ENCODE measurements at regions not wholly inside any gene's neighbourhood (a gene's known extent, or its start where the extent isn't known, plus 50 kb on each side); places are given as distances from the start of the nearest gene placed in this dataset.

DNA sequence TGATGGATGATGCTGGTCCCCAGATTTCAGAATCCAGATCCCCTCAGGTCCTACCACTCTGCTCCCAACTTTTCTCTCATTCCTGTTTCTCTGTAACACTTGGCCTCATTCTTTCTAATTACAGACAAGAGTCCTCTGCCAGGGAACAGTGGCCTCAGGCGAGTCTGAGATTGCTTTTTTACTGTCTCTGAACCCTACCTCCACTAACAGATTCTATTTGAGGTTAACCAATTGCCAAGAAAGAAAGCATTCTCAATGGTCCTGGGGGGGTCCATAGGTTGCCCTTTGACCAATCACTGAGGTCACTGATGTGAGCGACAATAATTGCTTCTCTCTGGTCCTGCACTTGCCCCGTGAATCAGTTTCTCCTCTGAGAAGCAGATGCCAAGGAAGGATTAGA lies 145.2 kb upstream of the TMEM108 start:
- TF ChIP-seq L3MBTL2 (conservative IDR thresholded peaks at IDR 0.05): no peak
- TF ChIP-seq NFRKB (IDR thresholded peaks at IDR 0.05): no peak
- TF ChIP-seq ELF4 (IDR thresholded peaks at IDR 0.05): no peak
